ENCODE measurements at regions not wholly inside any gene's neighbourhood (a gene's known extent, or its start where the extent isn't known, plus 50 kb on each side); places are given as distances from the start of the nearest gene placed in this dataset.

DNA sequence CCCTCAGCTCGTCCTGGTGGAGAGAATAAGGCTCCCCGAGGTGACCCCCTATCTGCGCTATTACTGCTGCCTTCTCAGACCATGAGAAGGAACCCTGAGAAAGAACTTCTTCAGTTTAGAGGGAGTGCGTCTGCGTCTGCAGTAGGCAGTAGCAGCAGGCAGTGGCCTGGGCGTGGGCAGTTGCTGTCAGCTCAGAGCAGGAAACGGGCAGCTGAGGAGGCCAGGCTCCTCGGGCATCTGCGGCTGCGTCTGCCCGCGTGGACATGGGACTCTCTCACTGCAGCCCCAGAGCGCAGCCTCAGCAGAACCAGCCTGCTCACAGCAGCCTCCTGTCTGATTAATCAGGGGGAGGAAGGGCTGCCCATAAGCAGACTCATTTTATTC, 49.8 kb upstream of the FCN1 start:
- DNase-seq: peak in 1 of 2 experiments; percentile 51

DNA sequence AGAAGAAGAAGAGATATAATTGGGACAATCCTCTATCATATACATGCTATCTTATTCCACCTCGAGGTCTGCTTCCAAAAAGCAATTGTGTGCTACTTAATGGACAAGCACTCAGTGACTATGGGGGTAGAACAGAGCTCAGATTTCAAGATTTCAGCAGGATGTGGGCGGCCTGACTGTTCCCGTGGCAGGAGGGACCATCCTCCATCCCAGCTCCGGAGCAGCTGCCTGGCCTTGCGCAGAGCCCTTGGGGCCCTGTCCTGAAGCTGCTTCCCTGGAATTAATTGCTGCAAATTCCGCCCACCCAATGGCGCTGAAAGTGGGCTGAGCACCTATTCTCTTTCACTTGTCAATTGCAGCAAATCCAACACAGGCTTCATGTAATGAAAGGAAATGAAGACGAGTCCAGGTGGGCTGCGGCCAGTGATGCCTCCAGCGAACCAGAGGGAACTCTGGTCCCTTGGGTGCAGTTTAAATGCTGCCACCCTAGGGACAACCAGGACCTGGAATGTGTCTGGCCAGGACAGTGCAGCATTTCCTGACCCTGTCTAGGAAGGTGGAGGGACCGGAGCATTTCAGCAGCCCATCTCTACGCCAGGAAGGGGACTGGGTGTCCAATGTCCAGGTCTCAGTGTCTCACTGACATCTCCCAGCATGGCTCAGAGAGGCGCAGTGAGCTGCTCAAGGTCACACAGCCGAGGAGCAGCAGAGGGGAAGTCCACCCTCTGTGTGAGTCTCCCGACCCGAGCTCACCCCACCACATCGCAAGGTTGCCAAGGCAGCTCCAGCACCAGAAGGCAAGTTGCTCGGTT, 50.5 kb upstream of the FCN1 start:
- peak; percentile 71 to 83 for DNase-seq

DNA sequence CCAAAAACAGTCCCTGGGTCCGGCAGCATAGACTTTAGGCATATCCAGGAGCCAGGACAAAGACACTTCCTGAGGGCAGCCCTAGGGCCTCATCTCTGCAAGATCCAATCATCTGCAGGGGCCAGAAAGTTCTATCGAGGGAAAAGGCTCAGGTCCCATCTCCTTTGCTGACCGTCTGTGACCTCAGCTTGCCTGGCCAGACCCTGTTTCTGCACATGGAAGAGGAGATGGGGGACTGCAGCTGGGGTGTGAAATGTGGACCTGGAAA, 51.0 kb upstream of the FCN1 start:
- DNase-seq: no peak

DNA sequence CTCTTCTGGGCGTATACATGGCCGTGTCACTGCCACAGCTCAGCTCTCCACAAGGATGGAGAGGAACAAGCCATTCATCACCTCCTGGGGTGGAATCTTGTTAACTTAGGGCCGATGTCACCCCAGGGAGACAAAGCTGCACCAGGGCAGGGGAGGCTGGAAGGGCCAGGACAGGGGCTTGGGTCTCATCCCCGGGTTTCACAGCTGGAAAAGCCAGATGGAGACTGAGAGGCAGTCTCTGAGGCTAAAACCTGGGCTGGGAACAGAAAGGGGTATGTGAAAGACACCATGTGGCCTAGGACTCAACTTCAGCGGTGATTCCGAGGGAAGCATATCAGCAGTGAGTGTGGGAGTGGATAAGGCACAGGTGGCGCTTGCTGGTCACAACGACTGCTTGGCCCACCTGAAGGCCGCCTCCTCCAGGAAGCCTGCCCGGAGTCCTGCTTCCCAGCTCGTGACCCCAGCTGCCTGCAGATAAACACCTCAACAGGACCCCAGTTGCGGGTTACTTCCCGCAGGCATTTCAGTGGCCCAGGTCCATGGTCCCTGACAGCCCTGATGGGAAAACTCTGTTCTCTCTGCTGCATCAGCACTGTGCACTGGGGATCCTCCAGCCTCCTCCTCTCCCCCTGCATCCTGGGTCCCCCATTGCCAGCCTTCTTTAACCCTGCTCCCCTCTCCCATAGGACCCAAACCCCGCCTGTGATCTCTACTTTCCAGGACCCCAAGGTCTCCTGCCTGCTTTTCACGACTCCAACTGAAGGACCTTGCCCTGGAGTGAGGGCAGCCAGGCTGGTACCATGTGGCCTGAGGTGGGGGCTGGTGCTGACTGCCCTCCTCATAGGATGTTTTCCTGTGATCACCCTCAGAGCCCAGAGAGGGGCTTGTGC, 51.7 kb upstream of the FCN1 start:
- no peak for DNase-seq

DNA sequence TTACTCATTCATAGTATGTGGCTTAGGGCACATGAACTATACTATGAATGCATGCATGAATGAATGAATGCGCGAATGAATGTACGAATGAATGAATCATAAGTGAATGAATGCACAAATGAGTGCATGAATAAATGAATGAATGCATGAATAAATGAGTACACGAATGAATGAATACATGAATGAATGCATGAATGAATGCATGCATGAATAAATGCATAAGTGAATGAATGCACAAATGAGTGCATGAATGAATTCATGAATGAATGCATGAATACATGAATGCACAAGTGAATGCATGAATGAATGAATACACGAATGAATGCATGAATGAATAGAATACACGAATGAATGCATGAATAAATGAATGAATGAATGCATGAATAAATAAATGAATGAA, 52.5 kb upstream of the FCN1 start:
- no peak for DNase-seq

DNA sequence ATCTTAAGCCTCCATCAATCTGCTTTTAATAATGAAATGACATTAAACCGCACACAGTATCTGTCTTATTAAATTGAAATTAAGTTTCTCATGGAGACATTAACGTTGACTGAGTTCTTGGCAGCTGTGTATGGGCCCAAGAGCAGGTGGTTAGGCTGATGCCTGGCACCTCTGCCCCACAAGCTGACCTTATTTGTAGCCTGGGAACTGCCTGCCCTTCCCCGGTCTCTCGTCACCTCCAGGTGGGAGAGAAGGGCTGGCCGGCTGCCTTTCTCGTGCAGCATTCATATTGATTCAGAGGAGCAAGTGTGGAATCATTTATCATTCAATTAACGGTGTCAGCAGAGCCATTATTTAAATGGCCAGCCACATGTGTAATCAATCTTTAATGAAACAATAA, 53.0 kb upstream of the FCN1 start:
- no peak for DNase-seq

DNA sequence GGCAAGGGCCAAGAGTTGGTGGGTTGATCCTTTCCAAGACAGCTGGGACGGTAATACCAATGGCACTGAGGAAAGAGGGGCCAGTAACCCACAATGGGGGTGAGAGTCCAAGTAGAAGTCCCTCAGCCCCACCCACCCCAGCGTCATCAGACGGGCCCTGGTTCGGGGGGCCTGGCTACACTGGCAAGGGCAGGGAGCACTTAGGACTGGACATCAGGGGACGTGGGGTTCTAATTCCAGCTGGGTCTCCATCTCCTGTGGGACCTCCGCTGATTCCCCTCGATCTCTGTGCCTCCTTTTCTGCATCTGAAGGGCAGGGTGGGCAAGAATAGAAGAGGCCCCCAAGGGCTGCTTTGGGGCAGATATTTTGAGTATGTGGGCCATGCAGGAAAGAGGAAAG, 53.5 kb upstream of the FCN1 start:
- no peak for DNase-seq

DNA sequence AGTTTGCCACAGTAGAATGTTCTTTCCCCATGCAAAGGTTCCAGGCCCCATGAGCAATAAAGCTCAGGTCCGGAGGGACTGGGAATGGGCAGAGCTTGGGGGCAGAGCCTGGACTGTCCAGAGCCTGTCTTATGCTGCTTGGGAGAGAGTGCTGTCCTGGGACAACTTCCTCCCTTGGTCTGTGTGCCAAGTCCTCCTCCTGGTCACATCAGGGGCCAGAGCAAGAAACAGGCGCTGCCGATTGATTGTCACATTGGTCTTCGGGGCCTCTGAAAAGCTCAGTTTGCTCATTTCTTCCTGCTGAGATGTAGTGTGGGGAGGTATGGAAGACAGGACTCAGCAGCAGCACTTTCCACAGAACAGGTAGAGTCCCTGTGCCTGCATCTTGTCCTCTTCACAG, 54.0 kb upstream of the FCN1 start:
- DNase-seq: no peak

DNA sequence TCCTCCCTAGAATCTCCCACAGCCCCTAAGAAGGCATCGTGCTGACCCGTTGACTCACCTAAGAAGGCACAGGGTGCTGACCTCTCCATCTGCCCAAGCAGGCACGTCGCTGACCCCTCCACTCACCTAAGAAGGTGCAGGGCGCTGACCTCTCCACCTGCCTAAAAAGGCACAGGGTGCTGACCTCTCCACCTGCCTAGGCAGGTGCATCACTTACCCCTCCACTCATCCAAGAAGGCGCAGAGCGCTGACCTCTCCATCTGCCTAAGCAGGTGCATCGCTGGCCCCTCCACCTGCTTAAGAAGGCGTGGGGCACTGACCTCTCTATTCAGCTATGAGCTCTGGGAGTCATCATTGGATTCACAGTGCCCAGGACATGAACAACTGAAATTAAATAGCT, 54.4 kb upstream of the FCN1 start:
- DNase-seq: no peak

DNA sequence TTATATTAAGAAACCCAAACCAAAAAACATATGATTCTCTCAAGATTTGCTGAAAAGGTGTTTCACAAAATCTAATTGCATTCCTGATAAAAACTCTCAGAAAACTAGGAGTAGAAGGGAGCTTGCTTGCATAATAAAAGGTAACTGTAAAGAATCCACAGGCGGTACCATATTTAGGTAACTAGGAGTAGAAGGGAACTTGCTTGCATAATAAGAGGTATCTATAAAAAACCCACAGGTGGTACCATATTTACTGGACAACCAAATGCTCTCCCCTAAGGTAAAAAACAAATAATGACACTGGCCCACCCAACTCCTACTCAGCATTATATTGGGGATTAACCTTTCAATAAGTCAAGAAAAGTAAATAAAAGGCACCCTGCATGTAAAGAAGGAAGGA, 57.5 kb upstream of the FCN1 start:
- DNase-seq: no peak

DNA sequence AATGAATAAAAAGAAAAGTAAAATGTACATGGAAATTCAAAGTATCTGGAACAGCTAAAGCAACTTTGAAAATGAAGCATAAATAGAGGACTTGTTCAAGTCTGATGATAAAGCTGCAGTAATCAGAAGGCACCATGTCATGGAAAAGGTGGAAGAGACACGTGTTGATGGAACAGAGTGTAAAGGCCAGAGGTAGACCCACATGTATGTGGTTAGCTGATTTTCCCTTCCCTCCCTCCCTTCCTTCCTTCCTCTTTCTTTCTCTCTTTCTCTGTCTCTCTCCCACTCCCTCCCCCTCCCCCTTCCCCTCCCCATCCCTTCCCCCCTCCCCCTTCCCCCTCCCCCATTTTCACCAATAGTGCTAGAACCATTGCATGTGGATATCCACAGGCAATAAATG, 58.7 kb upstream of the FCN1 start:
- no peak for DNase-seq

DNA sequence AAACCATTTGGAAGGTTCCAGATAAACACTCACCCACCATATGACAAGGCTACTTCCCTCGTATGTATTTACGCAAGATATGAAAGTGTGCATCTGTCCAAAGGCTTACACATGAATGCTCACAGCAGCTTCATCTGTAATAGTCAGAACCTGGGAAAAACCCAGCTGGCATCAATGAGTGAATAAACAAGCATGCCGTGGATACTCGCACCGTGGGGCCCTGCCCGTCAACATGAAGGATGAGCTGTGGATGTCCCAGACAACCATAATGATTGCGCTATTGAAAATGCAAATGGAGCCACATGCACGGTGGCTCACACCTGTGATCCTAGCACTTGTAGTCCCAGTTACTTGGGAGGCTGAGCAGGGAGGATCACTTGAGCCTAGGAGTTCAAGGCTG, 60.6 kb upstream of the FCN1 start:
- DNase-seq: no peak

DNA sequence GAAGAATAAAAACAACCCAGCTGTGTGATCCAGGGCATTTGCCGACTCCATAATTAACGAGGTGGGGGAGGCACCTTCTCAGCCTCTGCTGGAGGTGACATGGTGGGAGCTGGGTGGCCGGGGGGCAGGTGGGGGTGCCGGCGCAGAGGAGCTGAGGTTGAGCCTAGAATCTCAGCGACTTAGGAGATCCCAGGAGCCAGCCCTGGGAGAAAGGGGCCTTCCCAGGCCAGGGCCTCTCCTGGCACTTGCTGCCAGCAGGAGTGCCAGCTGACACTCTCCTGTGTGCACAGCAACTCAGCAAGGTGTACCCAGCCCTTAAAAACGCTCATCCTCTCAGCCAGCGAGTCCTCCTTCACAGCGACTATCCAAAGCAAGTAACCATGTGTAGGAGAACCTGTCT, 62.8 kb upstream of the FCN1 start:
- DNase-seq: peak in 1 of 2 experiments; percentile 13

DNA sequence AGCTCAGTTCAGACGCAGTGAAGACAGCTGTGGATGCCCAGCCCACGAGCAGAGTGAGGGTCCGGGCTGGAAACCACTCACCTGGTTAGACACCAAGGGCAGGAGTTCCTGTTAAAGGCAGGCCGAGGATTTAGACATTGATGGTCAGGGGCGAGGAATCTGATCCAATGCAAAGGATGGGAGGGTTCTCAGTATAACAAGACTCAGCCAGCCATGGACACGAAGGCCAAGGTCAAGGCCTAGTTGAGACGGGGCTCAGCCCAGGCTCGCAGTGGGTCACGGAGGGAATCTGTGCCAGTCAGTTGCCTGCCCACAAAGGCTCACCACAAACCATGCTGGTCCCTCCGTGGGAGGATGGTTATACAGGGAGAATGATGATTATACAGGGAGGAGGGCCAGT, 63.3 kb upstream of the FCN1 start:
- no peak for DNase-seq

DNA sequence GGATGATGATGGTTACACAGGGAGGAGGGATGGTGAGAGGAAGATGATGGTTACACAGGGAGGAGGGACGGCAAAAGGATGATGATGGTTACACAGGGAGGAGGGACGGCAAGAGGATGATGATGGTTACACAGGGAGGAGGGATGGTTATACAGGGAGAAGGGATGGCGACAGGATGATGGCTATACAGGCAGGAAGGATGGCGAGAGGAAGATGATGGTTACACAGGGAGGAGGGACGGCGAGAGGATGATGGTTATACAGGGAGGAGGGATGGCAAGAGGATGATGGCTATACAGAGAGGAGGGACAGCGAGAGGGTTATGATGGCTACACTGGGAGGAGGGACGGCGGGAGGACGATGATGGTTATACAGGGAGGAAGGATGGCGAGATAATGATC, 64.1 kb upstream of the FCN1 start:
- DNase-seq: no peak

DNA sequence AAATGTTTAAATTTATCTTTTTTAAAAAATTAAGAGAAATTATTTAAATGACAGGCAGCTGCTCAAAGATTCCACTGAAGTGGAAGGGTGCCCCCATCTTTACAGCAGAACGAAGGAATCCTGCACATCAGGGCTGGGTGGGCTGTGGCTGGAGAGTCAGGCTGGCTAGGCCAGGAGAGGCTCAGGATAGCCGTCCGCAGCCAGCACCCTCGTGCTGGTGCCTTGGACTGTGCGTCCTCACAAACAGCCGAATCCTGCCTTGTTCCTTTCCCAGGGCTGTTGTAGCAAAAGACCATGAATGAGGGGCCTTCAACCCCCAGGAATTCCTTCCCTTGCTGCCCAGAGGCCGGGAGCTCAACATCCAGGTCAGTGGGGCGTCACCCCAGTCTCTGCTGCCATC, 64.6 kb upstream of the FCN1 start:
- DNase-seq: no peak

DNA sequence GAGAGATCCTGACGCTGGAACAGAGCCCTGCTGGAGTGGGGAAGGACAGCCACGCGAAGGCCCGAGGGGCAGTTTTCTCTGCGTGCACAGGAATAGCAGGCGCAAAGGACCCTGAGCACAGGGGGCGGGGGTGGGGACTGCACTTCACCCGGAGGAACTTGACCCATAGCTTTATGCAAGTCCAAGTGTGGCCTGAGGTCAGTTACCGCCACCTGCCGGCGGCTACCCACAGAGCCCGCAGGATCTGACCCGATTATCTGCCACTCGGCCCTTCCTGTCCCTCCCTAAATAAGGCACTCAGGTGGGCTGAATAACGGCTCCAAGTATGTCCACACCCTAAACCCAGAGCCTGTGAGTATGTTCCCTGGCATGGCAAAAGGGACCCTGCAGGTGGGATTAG, 65.4 kb upstream of the FCN1 start:
- no peak for DNase-seq

DNA sequence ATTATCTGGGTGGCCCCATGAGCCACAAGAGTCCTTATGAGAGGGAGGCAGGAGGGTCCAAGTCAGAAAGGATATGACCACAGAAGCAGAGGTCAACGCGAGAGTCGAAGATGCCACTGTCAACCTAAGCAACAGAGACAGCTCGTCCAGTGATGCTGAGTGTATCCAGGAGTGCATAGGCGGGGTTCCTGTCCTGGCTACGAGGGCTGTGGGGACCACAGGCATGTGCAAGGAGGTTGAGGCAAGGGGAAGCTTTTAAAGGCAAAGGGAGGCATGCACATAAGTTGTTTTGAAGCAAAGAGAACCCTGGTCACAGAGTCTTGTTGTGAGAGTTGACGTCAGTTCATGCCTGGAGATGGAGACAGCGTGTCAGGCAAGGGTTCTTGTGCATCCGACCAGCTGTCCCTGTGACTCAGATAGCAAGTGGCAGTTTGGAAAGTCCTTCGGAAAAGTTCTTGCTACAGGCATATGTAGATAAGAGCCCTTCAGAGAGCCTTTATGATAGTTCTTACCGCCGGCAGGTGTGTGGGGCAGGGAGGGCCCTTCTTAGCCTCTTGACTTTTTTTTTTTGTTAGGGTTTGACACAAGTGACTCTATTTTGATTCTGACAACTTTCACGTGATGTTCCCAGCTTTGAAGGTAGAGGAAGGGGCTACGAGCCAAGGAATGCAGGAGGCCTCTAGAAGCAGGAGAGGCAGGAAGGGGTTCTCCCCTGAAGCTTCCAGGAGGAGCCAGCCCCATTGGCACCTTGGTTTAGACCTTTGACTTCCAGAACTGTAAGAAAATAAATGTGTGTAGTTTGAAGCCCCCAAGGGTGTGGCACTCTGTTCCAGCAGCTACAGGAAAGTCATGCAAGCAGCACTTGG, 66.0 kb upstream of the FCN1 start:
- DNase-seq: peak; percentile 43 to 84

DNA sequence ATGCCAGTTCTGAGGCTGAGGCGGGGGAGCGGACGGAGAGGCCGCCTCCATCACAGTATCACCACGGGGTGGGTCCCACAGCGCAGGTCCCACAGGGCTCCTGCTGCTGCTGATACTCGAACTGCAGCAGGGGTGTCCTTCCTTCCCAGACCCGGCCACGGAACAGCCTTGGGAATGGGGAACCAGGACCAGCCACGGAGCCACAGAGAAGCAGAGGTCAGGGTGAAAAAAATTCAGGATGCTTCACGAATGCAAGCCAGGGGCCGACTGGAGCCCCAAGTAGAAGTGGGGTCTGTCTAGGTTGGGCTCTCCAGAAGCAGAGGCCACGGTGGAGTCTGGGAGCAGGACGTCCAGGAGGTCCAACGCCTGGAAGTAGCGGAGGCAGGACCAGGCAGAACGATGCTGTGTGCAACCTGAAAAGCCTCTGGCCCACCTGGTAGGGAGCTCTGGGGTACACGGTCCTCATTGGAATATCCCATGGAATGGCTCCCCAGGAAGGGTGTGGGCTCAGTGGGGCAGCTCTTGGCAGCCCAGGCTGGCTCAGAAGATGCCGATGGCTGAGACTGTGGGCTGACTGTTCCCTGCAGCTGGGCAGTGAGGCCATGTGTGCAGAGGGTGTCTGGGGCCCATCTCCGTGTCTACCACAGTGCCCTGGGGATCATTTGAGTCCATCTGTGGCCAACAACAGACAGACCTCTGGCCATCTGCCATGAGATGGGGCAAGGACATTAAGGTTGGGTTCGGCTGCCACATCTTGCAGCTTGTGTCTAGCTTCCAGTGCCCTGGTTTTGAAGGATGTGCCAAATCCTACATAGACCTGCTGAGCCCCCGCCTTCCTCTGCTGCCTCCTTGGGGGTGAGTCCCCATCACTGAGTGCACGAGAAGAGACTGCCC, 66.9 kb upstream of the FCN1 start:
- peak in 1 of 2 experiments; percentile 32 for DNase-seq

DNA sequence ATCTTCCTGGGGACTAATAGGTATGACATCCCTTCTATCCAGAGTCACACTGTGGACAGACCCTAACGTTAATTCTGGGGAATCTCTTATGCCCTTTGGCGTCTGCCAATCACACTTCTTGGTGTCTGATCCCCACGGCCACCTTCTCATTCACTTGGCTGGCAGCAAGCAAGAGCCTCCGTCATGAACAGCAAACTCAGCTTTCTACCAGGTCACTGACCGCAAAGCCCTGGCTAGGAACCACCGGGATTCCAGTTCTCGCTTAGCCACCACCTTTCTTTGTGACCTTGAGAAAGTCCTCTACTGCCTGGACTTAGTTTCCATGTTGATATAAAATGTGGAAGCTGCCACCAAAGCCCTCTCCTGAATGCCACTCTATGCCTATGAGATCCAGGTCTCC, 67.7 kb upstream of the FCN1 start:
- no peak for DNase-seq

DNA sequence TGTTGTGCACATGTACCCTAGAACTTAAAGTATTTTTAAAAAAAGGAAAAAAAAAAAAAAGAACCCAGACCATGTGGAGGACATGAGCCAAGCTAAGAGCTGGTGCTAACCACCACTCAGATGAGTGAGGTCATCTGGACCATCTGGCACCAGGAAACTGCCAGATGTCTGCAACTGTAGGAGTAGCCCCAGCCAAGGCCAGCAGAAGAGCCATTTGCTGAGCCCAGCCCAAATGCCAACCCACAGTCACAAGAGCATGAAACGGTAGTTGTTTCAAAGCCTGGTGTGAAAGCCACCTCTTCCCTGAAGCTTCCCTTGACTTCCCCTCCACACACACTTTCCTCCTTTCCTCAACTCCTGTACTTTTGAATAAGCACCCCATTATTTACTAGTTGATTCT, 69.2 kb upstream of the FCN1 start:
- peak in 1 of 2 experiments; percentile 33 for DNase-seq

DNA sequence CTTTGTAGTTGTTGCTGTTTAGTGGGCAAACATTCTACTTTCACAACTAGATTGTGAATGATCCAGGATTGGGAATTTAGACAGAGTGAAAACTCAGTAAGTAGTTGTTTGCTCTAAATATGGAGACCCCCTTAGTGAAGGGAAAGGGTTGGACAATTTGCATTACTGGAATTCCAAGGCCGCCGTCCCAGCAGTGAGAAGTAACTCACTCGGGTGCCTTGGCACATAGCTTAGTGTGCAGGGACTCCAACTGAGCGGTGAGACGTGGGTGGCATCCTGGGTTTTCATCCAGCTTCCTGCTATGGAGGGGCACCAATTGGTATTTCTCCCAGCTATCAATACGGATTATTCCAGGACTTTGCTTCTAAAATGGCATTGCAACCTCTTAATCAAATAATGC, 69.7 kb upstream of the FCN1 start:
- DNase-seq: no peak
